WTC11 (cell line): ENCODE measurements at regions not wholly inside any gene's neighbourhood (a gene's known extent, or its start where the extent isn't known, plus 50 kb on each side); places are given as distances from the start of the nearest gene placed in this dataset.
A peak's percentile ranks its signal among the peaks of the same experiment; 100 is the strongest.

Experiments used
- ATAC-seq: fragments of 200-7000 bp; cut with Tn5 transposase; 2 replicates; pipeline ENCODE4 v1.10.0; 2021; ENCODE audit warnings: mild to moderate bottlenecking, moderate library complexity
- CTCF ChIA-PET: fragments of 300-600 bp; sonication (Branson Sonifier 250); formaldehyde crosslinking; loops from one replicate; lab custom pipeline; 2021; ENCODE audit warnings: antibody characterized with exemption; lab: Charles Lee
- POLR2A ChIA-PET: fragments of 350-600 bp; sonication (Branson Sonifier 250); formaldehyde crosslinking; loops from one replicate; lab custom pipeline; 2021; ENCODE audit warnings: antibody characterized with exemption; lab: Charles Lee
- DNase-seq: peaks from one replicate; pipeline ENCODE4 v3.0.0; 2021; ENCODE audit warnings: low spot score
- H3K27ac Mint-ChIP-seq: 2 replicates; pipeline ENCODE4 v1.8.0; 2021; ENCODE audit warnings: mixed read lengths
- H3K27me3 Mint-ChIP-seq: 2 replicates; pipeline ENCODE4 v1.8.0; 2021; ENCODE audit warnings: low read depth, mild to moderate bottlenecking, moderate library complexity, mixed read lengths
- H3K36me3 Mint-ChIP-seq: 2 replicates; pipeline ENCODE4 v1.8.0; 2021; ENCODE audit warnings: mixed read lengths
- H3K4me1 Mint-ChIP-seq: 2 replicates; pipeline ENCODE4 v1.8.0; 2022; ENCODE audit warnings: mixed read lengths
- H3K4me3 Mint-ChIP-seq: 2 replicates; pipeline ENCODE4 v1.8.0; 2021; ENCODE audit warnings: mild to moderate bottlenecking, moderate library complexity, mixed read lengths
- H3K9me3 Mint-ChIP-seq: 2 replicates; pipeline ENCODE4 v1.8.0; 2021; ENCODE audit warnings: mixed read lengths
- ATF6 ChIP-seq: sonication (generic); formaldehyde crosslinking; IDR thresholded peaks from 2 replicates; pipeline ENCODE4 v1.8.1; 2023; ENCODE audit warnings: mild to moderate bottlenecking, missing genetic modification reagents
- CTCF ChIP-seq: fragments of 200-600 bp; IDR thresholded peaks from 2 replicates; pipeline ENCODE4 v1.8.0; 2022; ENCODE audit warnings: antibody characterized with exemption
- ELF4 ChIP-seq: sonication (generic); formaldehyde crosslinking; IDR thresholded peaks from 2 replicates; pipeline ENCODE4 v1.8.1; 2022; ENCODE audit warnings: low read depth, mild to moderate bottlenecking, moderate library complexity, missing genetic modification reagents
- MLX ChIP-seq: sonication (generic); formaldehyde crosslinking; IDR thresholded peaks from 2 replicates; pipeline ENCODE4 v1.8.1; 2023; ENCODE audit warnings: mild to moderate bottlenecking, missing genetic modification reagents, moderate library complexity
- NR3C1 ChIP-seq: sonication (generic); formaldehyde crosslinking; conservative IDR thresholded peaks from 2 replicates; pipeline ENCODE4 v1.8.1; 2023; ENCODE audit warnings: low read depth, mild to moderate bottlenecking, missing genetic modification reagents
- RELA ChIP-seq: sonication (generic); formaldehyde crosslinking; IDR thresholded peaks from 2 replicates; pipeline ENCODE4 v1.8.1; 2022; ENCODE audit warnings: missing genetic modification reagents, mild to moderate bottlenecking, borderline replicate concordance
- SMAD3 ChIP-seq: sonication (generic); formaldehyde crosslinking; IDR thresholded peaks from 2 replicates; pipeline ENCODE4 v1.8.0; 2022; ENCODE audit warnings: missing genetic modification reagents, mild to moderate bottlenecking, borderline replicate concordance
- SOX15 ChIP-seq: fragments of 250-450 bp; sonication (Bioruptor Pico); IDR thresholded peaks from 2 replicates; pipeline ENCODE4 v1.9.0; 2021; ENCODE audit warnings: mild to moderate bottlenecking
- STAT6 ChIP-seq: sonication (generic); formaldehyde crosslinking; conservative IDR thresholded peaks from 2 replicates; pipeline ENCODE4 v1.8.1; 2023; ENCODE audit warnings: mild to moderate bottlenecking, low read depth, missing genetic modification reagents, moderate library complexity
- USF1 ChIP-seq: sonication (generic); formaldehyde crosslinking; IDR thresholded peaks from 2 replicates; pipeline ENCODE4 v1.8.0; 2022; ENCODE audit warnings: mild to moderate bottlenecking, missing genetic modification reagents
- ZNF121 ChIP-seq: sonication (generic); formaldehyde crosslinking; IDR thresholded peaks from 2 replicates; pipeline ENCODE4 v1.8.0; 2023; ENCODE audit warnings: missing genetic modification reagents
- ZNF219 ChIP-seq: sonication (generic); formaldehyde crosslinking; IDR thresholded peaks from 2 replicates; pipeline ENCODE4 v1.8.0; 2023; ENCODE audit warnings: missing genetic modification reagents, mild to moderate bottlenecking, borderline replicate concordance
- ZNF232 ChIP-seq: sonication (generic); formaldehyde crosslinking; IDR thresholded peaks from 2 replicates; pipeline ENCODE4 v1.8.0; 2022; ENCODE audit warnings: mild to moderate bottlenecking, missing genetic modification reagents

GRCh38 chr3:102736288-102736974 is 301.6 kb downstream of the ZPLD1 start (continued):
- TF ChIP-seq STAT6 (CRISPR knock-in tag) (no peak), MLX (CRISPR knock-in tag) (no peak)

GRCh38 chr3:102736975-102737304 is 302.1 kb downstream of the ZPLD1 start:
- H3K4me1 Mint-ChIP-seq = peaks cover 24% of the 10 kb centered on the region
- TF ChIP-seq SMAD3 (CRISPR knock-in tag) (no peak), RELA (CRISPR knock-in tag) (no peak), USF1 (no peak), ZNF219 (CRISPR knock-in tag) (no peak), CTCF (no peak), ZNF121 (CRISPR knock-in tag) (no peak), NR3C1 (CRISPR knock-in tag) (no peak), SOX15 (no peak)

GRCh38 chr3:102737353-102737752 is 302.5 kb downstream of the ZPLD1 start:
- H3K9me3 Mint-ChIP-seq = peaks cover 4% of the 10 kb centered on the region
- H3K27me3 Mint-ChIP-seq = no peaks in the 10 kb centered on the region
- 0 out of 2 replicates have a peak, but pooled peaks cover 3% of the 10 kb centered on the region for H3K36me3 Mint-ChIP-seq
- CTCF ChIA-PET = interaction anchor here (1.0 kb wide), 1 partner anchor 509 kb away, joined by 3 read pairs; no protein-coding TSS in a partner anchor
- ATAC-seq (peak; percentile 44), DNase-seq (no peak)
- H3K27ac Mint-ChIP-seq = no peak overlapping the region
- POLR2A ChIA-PET = no interaction called here
- peaks cover 24% of the 10 kb centered on the region for H3K4me1 Mint-ChIP-seq
- TF ChIP-seq ZNF232 (CRISPR knock-in tag) (no peak), ELF4 (CRISPR knock-in tag) (no peak), ATF6 (CRISPR knock-in tag) (no peak), RELA (CRISPR knock-in tag) (no peak)
- H3K4me3 Mint-ChIP-seq = no peak overlapping the region

More at GRCh38 chr3:102736975-102737304, 302.1 kb downstream of the ZPLD1 start:
- H3K36me3 Mint-ChIP-seq = 0 out of 2 replicates have a peak, but pooled peaks cover 4% of the 10 kb centered on the region
- no peaks in the 10 kb centered on the region for H3K27me3 Mint-ChIP-seq
- POLR2A ChIA-PET = no interaction called here
- no peak overlapping the region for H3K4me3 Mint-ChIP-seq
- H3K9me3 Mint-ChIP-seq = peaks cover 6% of the 10 kb centered on the region
- CTCF ChIA-PET = interaction anchor here (1.6 kb wide), 1 partner anchor 508 kb away, joined by 3 read pairs; no protein-coding TSS in a partner anchor
- DNase-seq (no peak), ATAC-seq (no peak)
- no peak overlapping the region for H3K27ac Mint-ChIP-seq
